ENCODE measurements at regions not wholly inside any gene's neighbourhood (a gene's known extent, or its start where the extent isn't known, plus 50 kb on each side); places are given as distances from the start of the nearest gene placed in this dataset.
A peak's percentile ranks its signal among the peaks of the same experiment; 100 is the strongest.

- no peak for TF ChIP-seq POLR2AphosphoS5 (IDR thresholded peaks at IDR 0.05; ENCODE audit: low read depth)
- TF ChIP-seq EZH2phosphoT487 (IDR thresholded peaks at IDR 0.05; ENCODE audit: unreplicated experiment): no peak
- TF ChIP-seq ETS1 (IDR thresholded peaks at IDR 0.05): no peak
- TF ChIP-seq ZNF114 (CRISPR knock-in tag; IDR thresholded peaks at IDR 0.05): no peak
- TF ChIP-seq JUNB (IDR thresholded peaks at IDR 0.05; ENCODE audit: unreplicated experiment): no peak
- TF ChIP-seq STAT1 (IDR thresholded peaks at IDR 0.05; ENCODE audit: unreplicated experiment): no peak
- TF ChIP-seq CREB1 (CRISPR knock-in tag; IDR thresholded peaks at IDR 0.05; ENCODE audit: low read depth): no peak
- no peak for TF ChIP-seq REST (IDR thresholded peaks at IDR 0.05; ENCODE audit: unreplicated experiment)
- no peak for TF ChIP-seq ZNF462 (CRISPR knock-in tag; IDR thresholded peaks at IDR 0.05)
- TF ChIP-seq EZH2 (IDR thresholded peaks at IDR 0.05; ENCODE audit: low read depth, unreplicated experiment): no peak
- no peak for TF ChIP-seq ZNF331 (CRISPR knock-in tag; IDR thresholded peaks at IDR 0.05; ENCODE audit: low read depth)
- TF ChIP-seq, protein P1, sequence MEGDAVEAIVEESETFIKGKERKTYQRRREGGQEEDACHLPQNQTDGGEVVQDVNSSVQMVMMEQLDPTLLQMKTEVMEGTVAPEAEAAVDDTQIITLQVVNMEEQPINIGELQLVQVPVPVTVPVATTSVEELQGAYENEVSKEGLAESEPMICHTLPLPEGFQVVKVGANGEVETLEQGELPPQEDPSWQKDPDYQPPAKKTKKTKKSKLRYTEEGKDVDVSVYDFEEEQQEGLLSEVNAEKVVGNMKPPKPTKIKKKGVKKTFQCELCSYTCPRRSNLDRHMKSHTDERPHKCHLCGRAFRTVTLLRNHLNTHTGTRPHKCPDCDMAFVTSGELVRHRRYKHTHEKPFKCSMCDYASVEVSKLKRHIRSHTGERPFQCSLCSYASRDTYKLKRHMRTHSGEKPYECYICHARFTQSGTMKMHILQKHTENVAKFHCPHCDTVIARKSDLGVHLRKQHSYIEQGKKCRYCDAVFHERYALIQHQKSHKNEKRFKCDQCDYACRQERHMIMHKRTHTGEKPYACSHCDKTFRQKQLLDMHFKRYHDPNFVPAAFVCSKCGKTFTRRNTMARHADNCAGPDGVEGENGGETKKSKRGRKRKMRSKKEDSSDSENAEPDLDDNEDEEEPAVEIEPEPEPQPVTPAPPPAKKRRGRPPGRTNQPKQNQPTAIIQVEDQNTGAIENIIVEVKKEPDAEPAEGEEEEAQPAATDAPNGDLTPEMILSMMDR (conservative IDR thresholded peaks at IDR 0.05; ENCODE audit: low read depth in 2 of 2): no peak
- TF ChIP-seq NANOG (IDR thresholded peaks at IDR 0.05; ENCODE audit: borderline replicate concordance): no peak
- DNase-seq (ENCODE audit: low spot score): peak; percentile 16
- H3K36me3 Mint-ChIP-seq (ENCODE audit: low read depth): no peaks in the 10 kb centered on the region; the same call in 2 of the 3 replicates
- H3K4me3 ChIP-seq: no peak overlapping the region
- H3F3A ChIP-seq (replicated peaks; ENCODE audit: low read depth): no peaks in the 10 kb centered on the region
- peaks cover 6% of the 10 kb centered on the region for H3K27me3 Mint-ChIP-seq (ENCODE audit: insufficient read depth, low read depth, poor library complexity)
- H3K4me3 Mint-ChIP-seq: no peak overlapping the region
- no peaks in the 10 kb centered on the region; the same call in 1 of the 2 replicates for H3K4me1 ChIP-seq (ENCODE audit: insufficient read depth)
- no peak overlapping the region for H2AFZ ChIP-seq
- ATAC-seq: no peak
- 0 out of 2 replicates have a peak, but pooled peaks cover 4% of the 10 kb centered on the region for H3K9me2 ChIP-seq (ENCODE audit: insufficient read depth)
- peaks cover 16% of the 10 kb centered on the region; the same call in 1 of the 2 replicates for H3K27me3 ChIP-seq (ENCODE audit: insufficient read depth)
- H3K9me3 Mint-ChIP-seq: no peaks in the 10 kb centered on the region
- H3K79me2 ChIP-seq (replicated peaks; ENCODE audit: insufficient read depth): no peaks in the 10 kb centered on the region
- H3K27ac Mint-ChIP-seq: no peak overlapping the region
- peaks cover 23% of the 10 kb centered on the region for H3K4me1 Mint-ChIP-seq
- no peak overlapping the region for H3K27ac ChIP-seq (ENCODE audit: low read depth)
- 0 out of 2 replicates have a peak overlapping the region, but pooled peaks have one; percentile 5 for H3K4me2 ChIP-seq
- no peaks in the 10 kb centered on the region for H3K36me3 ChIP-seq (ENCODE audit: insufficient read depth)
- H4K20me1 ChIP-seq (replicated peaks; ENCODE audit: insufficient read depth): no peaks in the 10 kb centered on the region
Measured at GRCh38 chr7:132636581-132636980, 60.3 kb upstream of the PLXNA4 start.

Measured in GM23338 (cell line).